Nucleus accumbens (tissue), 56 donors: ENCODE measurements at regions not wholly inside any gene's neighbourhood (a gene's known extent, or its start where the extent isn't known, plus 50 kb on each side); places are given as distances from the start of the nearest gene placed in this dataset.

ENCODE experiments used
- DNase-seq, 56 donors: peaks; one replicate each; lab custom pipeline; 2025; lab: John Stamatoyannopoulos, UW

GRCh38 chr6:11332463-11332862, 100.0 kb upstream of the NEDD9 start:
- DNase-seq: no peak

- no peak for DNase-seq
Measured at GRCh38 chr6:11331111-11331510, 98.6 kb upstream of the NEDD9 start.

GRCh38 chr6:11330413-11330760, 97.9 kb upstream of the NEDD9 start:
- DNase-seq: peak in 2 of 56 donors; percentile 5 to 10

GRCh38 chr6:11329726-11330412, 97.4 kb upstream of the NEDD9 start:
- no peak for DNase-seq

- no peak for DNase-seq
Measured at GRCh38 chr6:11328613-11329247, 96.3 kb upstream of the NEDD9 start.

- DNase-seq: no peak
Measured at GRCh38 chr6:11327961-11328360, 95.5 kb upstream of the NEDD9 start.

- no peak for DNase-seq
Measured at GRCh38 chr6:11326116-11326515, 93.6 kb upstream of the NEDD9 start.

GRCh38 chr6:11324453-11325015, 92.1 kb upstream of the NEDD9 start:
- no peak for DNase-seq

GRCh38 chr6:11323666-11324452, 91.4 kb upstream of the NEDD9 start:
- DNase-seq: peak in 9 of 56 donors; percentile 2 to 20 (median 8)

GRCh38 chr6:11322252-11322885, 89.9 kb upstream of the NEDD9 start:
- no peak for DNase-seq

- DNase-seq: no peak
Measured at GRCh38 chr6:11320914-11321597, 88.6 kb upstream of the NEDD9 start.

GRCh38 chr6:11318835-11319813, 86.7 kb upstream of the NEDD9 start:
- no peak for DNase-seq

GRCh38 chr6:11317885-11318771, 85.7 kb upstream of the NEDD9 start:
- peak in 22 of 56 donors; percentile 3 to 64 (median 28) for DNase-seq

GRCh38 chr6:11315743-11316437, 83.4 kb upstream of the NEDD9 start:
- no peak for DNase-seq

- DNase-seq: no peak
Measured at GRCh38 chr6:11313207-11313606, 80.7 kb upstream of the NEDD9 start.

GRCh38 chr6:11311970-11312369, 79.5 kb upstream of the NEDD9 start:
- DNase-seq: no peak

- DNase-seq: peak in 6 of 56 donors; percentile 4 to 16 (median 6)
Measured at GRCh38 chr6:11309947-11310665, 77.6 kb upstream of the NEDD9 start.
